HuH-7.5 (cell line): ENCODE measurements at regions not wholly inside any gene's neighbourhood (a gene's known extent, or its start where the extent isn't known, plus 50 kb on each side); places are given as distances from the start of the nearest gene placed in this dataset.

Source experiments
- DNase-seq: peaks from one replicate; pipeline ENCODE4 v3.0.0; 2011; ENCODE audit warnings: low spot score

- no peak for DNase-seq
Observed at GRCh38 chr2:78589871-78590270, 435.6 kb upstream of the REG3G start.

GRCh38 chr2:78592491-78592890, 433.0 kb upstream of the REG3G start:
- DNase-seq, result no peak

- DNase-seq, result no peak
Observed at GRCh38 chr2:78601113-78601512, 424.4 kb upstream of the REG3G start.

GRCh38 chr2:78602862-78603261, 422.6 kb upstream of the REG3G start:
- no peak for DNase-seq

- no peak for DNase-seq
Observed at GRCh38 chr2:78606895-78607294, 418.6 kb upstream of the REG3G start.

- DNase-seq, result no peak
Observed at GRCh38 chr2:78614726-78615125, 410.8 kb upstream of the REG3G start.

GRCh38 chr2:78615956-78616355, 409.5 kb upstream of the REG3G start:
- DNase-seq, result no peak

- DNase-seq, result no peak
Observed at GRCh38 chr2:78634425-78634824, 391.1 kb upstream of the REG3G start.

- no peak for DNase-seq
Observed at GRCh38 chr2:78644854-78645253, 380.6 kb upstream of the REG3G start.

- no peak for DNase-seq
Observed at GRCh38 chr2:78646533-78647364, 378.8 kb upstream of the REG3G start.

GRCh38 chr2:78648558-78648957, 376.9 kb upstream of the REG3G start:
- DNase-seq, result no peak

- DNase-seq, result no peak
Observed at GRCh38 chr2:78654941-78655340, 370.6 kb upstream of the REG3G start.

- DNase-seq, result no peak
Observed at GRCh38 chr2:78676921-78677696, 348.4 kb upstream of the REG3G start.

- DNase-seq, result no peak
Observed at GRCh38 chr2:78677774-78678173, 347.7 kb upstream of the REG3G start.

- no peak for DNase-seq
Observed at GRCh38 chr2:78681386-78681785, 344.1 kb upstream of the REG3G start.

GRCh38 chr2:78682781-78683180, 342.7 kb upstream of the REG3G start:
- no peak for DNase-seq

- no peak for DNase-seq
Observed at GRCh38 chr2:78686625-78687153, 338.8 kb upstream of the REG3G start.

GRCh38 chr2:78699696-78700095, 325.8 kb upstream of the REG3G start:
- DNase-seq, result no peak

- DNase-seq, result no peak
Observed at GRCh38 chr2:78701546-78701945, 324.0 kb upstream of the REG3G start.

GRCh38 chr2:78707776-78708386, 317.6 kb upstream of the REG3G start:
- no peak for DNase-seq

- DNase-seq, result no peak
Observed at GRCh38 chr2:78710632-78711375, 314.7 kb upstream of the REG3G start.

- DNase-seq, result no peak
Observed at GRCh38 chr2:78715293-78715692, 310.2 kb upstream of the REG3G start.
